Subcutaneous abdominal adipose tissue (tissue), 5 donors: ENCODE measurements at regions not wholly inside any gene's neighbourhood (a gene's known extent, or its start where the extent isn't known, plus 50 kb on each side); places are given as distances from the start of the nearest gene placed in this dataset.

Experiments used
- H3K27ac ChIP-seq: one replicate; pipeline ENCODE4 v1.7.0; 2013; ENCODE audit warnings: low read depth, mild to moderate bottlenecking, inconsistent platforms, low read length, moderate library complexity
- H3K27me3 ChIP-seq, 5 donors: one replicate each; pipeline ENCODE4 v1.7.0; 2013; ENCODE audit warnings: low read length in 5 of 5, inconsistent platforms in 1 of 5; ENCODE audit not compliant: control insufficient read depth in 5 of 5, insufficient read depth in 4 of 5
- H3K36me3 ChIP-seq, 5 donors: one replicate each; pipeline ENCODE4 v1.7.0; 2013; ENCODE audit warnings: low read length in 5 of 5; ENCODE audit not compliant: control insufficient read depth in 5 of 5, insufficient read depth in 5 of 5
- H3K4me1 ChIP-seq, 5 donors: one replicate each; pipeline ENCODE4 v1.7.0; 2013; ENCODE audit warnings: low read length in 5 of 5, mild to moderate bottlenecking in 3 of 5, moderate library complexity in 1 of 5; ENCODE audit not compliant: control insufficient read depth in 5 of 5, insufficient read depth in 5 of 5
- H3K4me3 ChIP-seq, 5 donors: one replicate each; pipeline ENCODE4 v1.7.0; 2013; ENCODE audit warnings: low read length in 5 of 5, low read depth in 1 of 5
- H3K9ac ChIP-seq, 5 donors: one replicate each; pipeline ENCODE4 v1.7.0; 2013; ENCODE audit warnings: low read length in 5 of 5, mild to moderate bottlenecking in 4 of 5, moderate library complexity in 3 of 5
- H3K9me3 ChIP-seq, 5 donors: one replicate each; pipeline ENCODE4 v1.7.0; 2013; ENCODE audit warnings: low read length in 5 of 5; ENCODE audit not compliant: control insufficient read depth in 5 of 5
- donor health status: healthy.
- donor health status: healthy.
- donor health status: healthy.
- donor health status: healthy.
- donor health status: healthy.

DNA sequence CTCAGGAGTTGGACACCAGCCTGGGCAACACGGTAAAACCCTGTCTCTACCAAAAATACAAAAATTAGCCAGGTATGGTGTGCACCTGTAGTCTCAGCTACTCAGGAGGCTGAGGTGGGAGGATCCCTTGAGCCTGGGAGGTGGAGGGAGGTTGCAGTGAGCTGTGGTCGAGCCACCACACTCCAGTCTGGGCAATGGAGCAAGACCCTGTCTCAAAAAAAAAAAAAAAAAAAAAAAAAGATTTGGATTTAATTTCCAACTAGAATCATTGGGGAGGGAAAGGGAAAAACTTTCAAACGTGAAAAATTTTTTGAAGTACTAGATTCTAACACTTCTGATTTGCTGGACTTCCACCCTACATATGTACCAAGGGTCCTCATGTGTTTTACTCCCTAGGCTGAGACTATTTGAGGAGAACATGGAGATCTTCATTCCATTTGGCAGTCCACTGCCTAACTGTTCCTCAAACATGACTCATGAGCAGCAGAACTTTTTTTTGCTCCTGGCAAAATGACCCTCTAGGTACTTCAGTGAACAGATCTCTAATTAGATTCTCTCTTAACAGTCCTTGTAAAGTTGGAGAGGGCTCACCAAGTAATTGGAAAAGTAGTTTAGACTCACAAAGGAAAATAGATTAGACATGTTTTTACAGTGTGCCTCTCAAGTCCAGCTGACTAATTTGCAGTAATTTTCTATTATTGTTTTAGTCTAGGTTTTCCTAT, 267.6 kb downstream of the METTL4 start:
- no peaks in the 10 kb centered on the region for H3K9me3 ChIP-seq
- H3K4me3 ChIP-seq, result no peak overlapping the region
- no peaks in the 10 kb centered on the region for H3K27me3 ChIP-seq

GRCh38 chr18:2304378-2305175, 266.7 kb downstream of the METTL4 start:
- H3K27ac ChIP-seq, result no peak overlapping the region
- no peaks in the 10 kb centered on the region for H3K27me3 ChIP-seq
- H3K9me3 ChIP-seq, result no peaks in the 10 kb centered on the region
- no peaks in the 10 kb centered on the region for H3K36me3 ChIP-seq
- no peak overlapping the region for H3K4me3 ChIP-seq
- H3K9ac ChIP-seq, result no peak overlapping the region
- H3K4me1 ChIP-seq, result no peaks in the 10 kb centered on the region

More for the DNA sequence above, 267.6 kb downstream of the METTL4 start:
- Histone ChIP-seq H3K9ac (no peak overlapping the region), H3K4me1 (no peaks in the 10 kb centered on the region), H3K27ac (no peak overlapping the region), H3K36me3 (no peaks in the 10 kb centered on the region)

DNA sequence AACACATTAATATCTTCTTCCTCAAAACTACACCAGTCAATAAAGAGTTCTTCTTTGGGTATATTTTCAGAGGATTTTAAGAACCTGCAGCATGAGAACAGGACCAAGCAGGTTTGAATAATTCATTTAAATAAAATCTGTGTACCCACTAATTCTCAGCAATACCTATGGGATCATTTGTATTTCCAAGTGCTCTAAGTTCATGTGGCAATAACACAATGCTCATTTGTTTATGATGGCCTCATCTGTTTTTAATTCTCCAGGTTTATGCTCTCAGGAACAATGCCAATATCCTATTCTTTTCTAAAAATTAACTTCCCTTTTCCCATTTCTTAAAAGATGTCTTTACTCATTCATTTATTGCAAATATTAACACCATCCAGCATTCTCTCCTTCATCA, 264.7 kb downstream of the METTL4 start:
- H3K27ac ChIP-seq, result no peak overlapping the region
- H3K27me3 ChIP-seq, result no peaks in the 10 kb centered on the region
- no peaks in the 10 kb centered on the region for H3K36me3 ChIP-seq
- H3K9me3 ChIP-seq, result no peaks in the 10 kb centered on the region
- H3K4me1 ChIP-seq, result no peaks in the 10 kb centered on the region
- H3K4me3 ChIP-seq, result no peak overlapping the region
- no peak overlapping the region for H3K9ac ChIP-seq

GRCh38 chr18:2310886-2311285, 260.4 kb downstream of the METTL4 start:
- H3K9me3 ChIP-seq, result no peaks in the 10 kb centered on the region
- H3K4me1 ChIP-seq, result no peaks in the 10 kb centered on the region
- no peak overlapping the region for H3K9ac ChIP-seq
- H3K36me3 ChIP-seq, result no peaks in the 10 kb centered on the region
- H3K27ac ChIP-seq, result no peak overlapping the region
- no peak overlapping the region for H3K4me3 ChIP-seq
- H3K27me3 ChIP-seq, result no peaks in the 10 kb centered on the region

- Histone ChIP-seq H3K4me1 (peaks cover 0 to 4% (median 0%) of the 10 kb centered on the region in 5 donors), H3K9ac (no peak overlapping the region)
Measured at GRCh38 chr18:2312440-2312839, 258.9 kb downstream of the METTL4 start.

DNA sequence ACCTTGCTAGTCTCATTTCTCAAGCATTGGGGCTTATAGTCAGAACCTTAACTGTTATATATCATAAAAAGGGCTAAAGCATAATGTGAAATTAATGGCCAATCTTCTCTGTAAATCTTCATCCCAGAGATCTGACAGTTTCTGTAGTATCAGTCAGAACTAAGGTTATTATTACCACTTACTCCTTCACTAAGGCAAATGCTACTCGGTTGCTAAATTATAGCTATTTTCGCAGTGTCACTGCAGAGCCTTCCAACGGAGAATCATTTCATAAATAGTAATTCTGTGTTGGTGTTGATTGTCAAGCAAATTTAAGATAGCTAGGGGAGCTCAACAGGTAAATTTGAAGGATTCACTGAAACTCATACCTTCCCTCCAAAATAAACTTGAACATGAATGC, 258.0 kb downstream of the METTL4 start:
- Histone ChIP-seq H3K36me3 (no peaks in the 10 kb centered on the region), H3K9ac (no peak overlapping the region), H3K27me3 (no peaks in the 10 kb centered on the region), H3K4me1 (peaks cover 0 to 4% (median 0%) of the 10 kb centered on the region in 5 donors), H3K27ac (no peak overlapping the region), H3K4me3 (no peak overlapping the region), H3K9me3 (no peaks in the 10 kb centered on the region)

More at GRCh38 chr18:2312440-2312839, 258.9 kb downstream of the METTL4 start:
- Histone ChIP-seq H3K36me3 (no peaks in the 10 kb centered on the region), H3K27me3 (no peaks in the 10 kb centered on the region), H3K4me3 (no peak overlapping the region), H3K9me3 (no peaks in the 10 kb centered on the region), H3K27ac (no peak overlapping the region)

DNA sequence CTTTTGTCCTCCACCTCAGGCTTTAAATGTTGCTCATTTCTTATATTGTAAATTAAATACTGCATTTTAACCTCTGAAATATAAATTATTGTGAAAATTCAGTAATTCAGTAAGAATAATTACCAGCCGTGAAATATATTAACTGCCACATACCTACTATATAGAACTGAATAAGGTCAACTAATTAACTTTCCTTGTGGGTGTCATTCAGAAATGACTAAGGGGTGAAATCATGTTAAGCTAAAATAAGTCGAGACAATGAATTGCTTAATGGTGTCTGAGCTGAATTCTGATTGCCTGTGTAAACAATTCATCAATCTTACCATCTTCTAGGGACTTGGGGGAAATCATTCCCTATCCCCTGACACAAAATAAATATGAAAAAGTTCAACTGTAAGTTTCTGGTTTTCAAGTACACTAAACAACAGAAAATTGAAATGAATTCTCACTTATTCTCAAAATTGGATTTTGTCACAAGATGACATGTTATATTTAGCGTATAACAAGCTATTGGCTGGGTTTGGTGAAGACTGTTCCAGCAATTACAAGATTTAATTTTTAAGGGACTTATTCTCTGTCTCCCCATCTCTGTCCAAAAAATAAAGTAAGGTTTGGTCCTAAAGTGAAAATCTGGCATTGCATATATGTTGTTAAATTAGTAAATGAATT, 255.1 kb downstream of the METTL4 start:
- Histone ChIP-seq H3K27ac (no peak overlapping the region), H3K4me3 (no peak overlapping the region), H3K9me3 (peaks cover 0 to 6% (median 0%) of the 10 kb centered on the region in 5 donors), H3K4me1 (peaks cover 0 to 4% (median 0%) of the 10 kb centered on the region in 5 donors), H3K27me3 (no peaks in the 10 kb centered on the region), H3K9ac (no peak overlapping the region), H3K36me3 (no peaks in the 10 kb centered on the region)

- Histone ChIP-seq H3K4me1 (peaks cover 0 to 4% (median 0%) of the 10 kb centered on the region in 5 donors), H3K36me3 (no peaks in the 10 kb centered on the region), H3K9me3 (peaks cover 0 to 6% (median 0%) of the 10 kb centered on the region in 5 donors), H3K9ac (no peak overlapping the region), H3K27me3 (no peaks in the 10 kb centered on the region), H3K4me3 (no peak overlapping the region), H3K27ac (no peak overlapping the region)
Measured at GRCh38 chr18:2316751-2317696, 254.3 kb downstream of the METTL4 start.

DNA sequence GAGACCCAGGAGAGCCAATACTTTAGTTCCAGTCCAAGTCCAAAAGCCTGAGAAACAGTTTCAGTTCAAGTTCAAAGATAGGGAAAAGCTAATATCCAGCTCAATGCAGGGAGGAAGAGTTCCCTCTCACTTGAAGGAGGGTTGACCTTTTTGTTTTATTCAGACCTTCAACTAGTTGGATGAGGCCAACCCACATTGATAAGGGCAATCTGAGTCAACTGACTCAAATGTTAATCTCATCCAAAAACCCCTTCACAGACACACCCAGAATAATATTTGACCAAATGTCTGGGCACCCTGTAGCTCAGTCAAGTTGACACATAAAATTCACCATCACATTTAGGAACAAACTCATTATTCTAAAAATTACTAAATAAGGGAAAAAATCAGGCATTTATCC, 246.8 kb downstream of the METTL4 start:
- H3K36me3 ChIP-seq, result no peaks in the 10 kb centered on the region
- peaks cover 0 to 8% (median 0%) of the 10 kb centered on the region in 5 donors for H3K9me3 ChIP-seq
- no peak overlapping the region for H3K27ac ChIP-seq
- H3K4me1 ChIP-seq, result no peaks in the 10 kb centered on the region
- no peak overlapping the region for H3K9ac ChIP-seq
- no peaks in the 10 kb centered on the region for H3K27me3 ChIP-seq
- no peak overlapping the region for H3K4me3 ChIP-seq
